Nephron progenitor cell (in vitro differentiated cells): ENCODE measurements at regions not wholly inside any gene's neighbourhood (a gene's known extent, or its start where the extent isn't known, plus 50 kb on each side); places are given as distances from the start of the nearest gene placed in this dataset.

ENCODE experiments used
- DNase-seq: peaks from one replicate; pipeline ENCODE4 v3.0.0; 2021
- H3K27ac Mint-ChIP-seq: 2 replicates; pipeline ENCODE4 v1.8.0; 2021; ENCODE audit warnings: mild to moderate bottlenecking, moderate library complexity, mixed read lengths
- H3K27me3 Mint-ChIP-seq: 2 replicates; pipeline ENCODE4 v1.8.0; 2021; ENCODE audit warnings: mild to moderate bottlenecking, low read depth, mixed read lengths; ENCODE audit not compliant: poor library complexity
- H3K36me3 Mint-ChIP-seq: 2 replicates; pipeline ENCODE4 v1.8.0; 2021; ENCODE audit warnings: low read depth, mixed read lengths
- H3K4me1 Mint-ChIP-seq: 2 replicates; pipeline ENCODE4 v1.8.0; 2021; ENCODE audit warnings: mixed read lengths
- H3K4me3 Mint-ChIP-seq: 2 replicates; pipeline ENCODE4 v1.8.0; 2021; ENCODE audit warnings: mild to moderate bottlenecking, moderate library complexity, mixed read lengths
- H3K9me3 Mint-ChIP-seq: 2 replicates; pipeline ENCODE4 v1.8.0; 2021; ENCODE audit warnings: mild to moderate bottlenecking, moderate library complexity, mixed read lengths
- CTCF ChIP-seq: fragments of 200-600 bp; sonication (generic); IDR thresholded peaks from 2 replicates; pipeline ENCODE4 v1.5.0; 2021; ENCODE audit warnings: antibody characterized with exemption

- no peak for TF ChIP-seq CTCF
- H3K9me3 Mint-ChIP-seq = no peaks in the 10 kb centered on the region
- peak overlapping the region; percentile 26 for H3K27ac Mint-ChIP-seq
These were observed 985.1 kb downstream of the DSC3 start for GRCh38 chr18:30057398-30057797.

GRCh38 chr18:30056528-30056927 lies 986.0 kb downstream of the DSC3 start:
- Mint-ChIP-seq H3K27me3 (no peaks in the 10 kb centered on the region), H3K27ac (no peak overlapping the region), H3K9me3 (no peaks in the 10 kb centered on the region), H3K4me3 (no peak overlapping the region), H3K36me3 (no peaks in the 10 kb centered on the region), H3K4me1 (peaks cover 9% of the 10 kb centered on the region)
- TF ChIP-seq CTCF = no peak
- no peak for DNase-seq

More at GRCh38 chr18:30057398-30057797, 985.1 kb downstream of the DSC3 start:
- no peaks in the 10 kb centered on the region for H3K36me3 Mint-ChIP-seq
- no peak for DNase-seq
- H3K27me3 Mint-ChIP-seq = no peaks in the 10 kb centered on the region
- H3K4me3 Mint-ChIP-seq = no peak overlapping the region
- peaks cover 9% of the 10 kb centered on the region for H3K4me1 Mint-ChIP-seq

- Mint-ChIP-seq H3K36me3 (no peaks in the 10 kb centered on the region), H3K9me3 (no peaks in the 10 kb centered on the region), H3K4me3 (no peak overlapping the region), H3K27me3 (no peaks in the 10 kb centered on the region), H3K4me1 (no peaks in the 10 kb centered on the region), H3K27ac (no peak overlapping the region)
- no peak for DNase-seq
- no peak for TF ChIP-seq CTCF
These were observed 998.0 kb downstream of the DSC3 start for GRCh38 chr18:30044496-30044895.

GRCh38 chr18:30039201-30039600 lies 1003.3 kb downstream of the DSC3 start:
- Mint-ChIP-seq H3K36me3 (peaks cover 5% of the 10 kb centered on the region), H3K9me3 (peaks cover 24% of the 10 kb centered on the region), H3K4me3 (no peak overlapping the region), H3K4me1 (no peaks in the 10 kb centered on the region), H3K27ac (no peak overlapping the region), H3K27me3 (no peaks in the 10 kb centered on the region)
- no peak for DNase-seq
- TF ChIP-seq CTCF = no peak

GRCh38 chr18:30034818-30035217 lies 1007.7 kb downstream of the DSC3 start:
- no peak for DNase-seq
- peaks cover 5% of the 10 kb centered on the region for H3K36me3 Mint-ChIP-seq
- no peak overlapping the region for H3K4me3 Mint-ChIP-seq
- no peak for TF ChIP-seq CTCF
- H3K27me3 Mint-ChIP-seq = no peaks in the 10 kb centered on the region
- H3K9me3 Mint-ChIP-seq = peaks cover 28% of the 10 kb centered on the region
- no peak overlapping the region for H3K27ac Mint-ChIP-seq
- no peaks in the 10 kb centered on the region for H3K4me1 Mint-ChIP-seq

DNA sequence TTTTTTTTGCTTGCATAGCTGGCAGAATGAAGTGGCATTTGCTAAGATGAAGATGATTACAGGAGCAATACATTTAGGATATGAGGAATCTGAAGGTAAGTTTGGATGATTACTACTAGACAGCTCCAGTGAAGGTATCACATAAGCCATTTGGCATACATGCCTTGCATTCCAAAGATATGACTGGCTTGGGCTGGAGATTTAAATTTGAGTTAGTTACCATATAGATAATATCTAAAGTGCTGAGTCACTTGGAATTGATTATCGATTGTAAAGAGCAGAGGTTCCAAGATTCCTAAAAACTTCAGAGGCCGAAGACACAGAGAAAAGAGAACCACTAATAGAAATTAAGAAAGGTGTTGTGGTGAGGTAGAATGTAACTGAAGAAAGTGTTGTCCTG lies 1026.4 kb downstream of the DSC3 start:
- no peak for DNase-seq
- no peak overlapping the region for H3K27ac Mint-ChIP-seq
- H3K9me3 Mint-ChIP-seq = no peaks in the 10 kb centered on the region
- H3K4me1 Mint-ChIP-seq = no peaks in the 10 kb centered on the region
- no peaks in the 10 kb centered on the region for H3K27me3 Mint-ChIP-seq
- no peak for TF ChIP-seq CTCF
- H3K36me3 Mint-ChIP-seq = no peaks in the 10 kb centered on the region
- no peak overlapping the region for H3K4me3 Mint-ChIP-seq
